K562 (cell line): ENCODE measurements at regions not wholly inside any gene's neighbourhood (a gene's known extent, or its start where the extent isn't known, plus 50 kb on each side); places are given as distances from the start of the nearest gene placed in this dataset.

Experiments used
- ATAC-seq: fragments of 200-7000 bp; cut with Tn5 transposase; 3 replicates; pipeline ENCODE4 v1.9.1; 2020; ENCODE audit warnings: moderate library complexity
- BruUV-seq: library from RNA; stranded (reverse); fragments of 400-500 nt; replicated peaks from 2 replicates; lab custom pipeline; 2021; lab: Mats Ljungman, UMichigan
- CTCF ChIA-PET: fragments of 300-600 bp; formaldehyde crosslinking; extraction: SDS; loops from one replicate; lab custom pipeline; 2021; ENCODE audit warnings: low intra/inter-chr PET ratio; lab: Yijun Ruan, JAX
- POLR2A ChIA-PET: fragments of 300-600, 350-650 bp; sonication (Branson Sonifier 250); formaldehyde crosslinking; extraction: SDS; loops from one replicate; lab custom pipeline; 2021; ENCODE audit warnings: antibody characterized with exemption, inconsistent platforms; lab: Yijun Ruan, JAX
- DNase-seq, 4 experiments: peaks; one replicate each; pipeline versions ENCODE4 v3.0.0 to v3.0.0-alpha.2; 2011 to 2018; ENCODE audit warnings: low spot score in 3 of 4, mixed read lengths in 3 of 4; ENCODE audit errors: extremely low read depth in 1 of 4
- FAIRE-seq: peaks from 2 replicates; lab custom pipeline; 2011; peaks lifted over from hg19 to GRCh38; lab: Jason Lieb, UNC
- H2AFZ ChIP-seq: 2 replicates; pipeline ENCODE4 v1.6.0; 2011; ENCODE audit warnings: low read depth, low read length, control low read depth, inconsistent platforms
- H3K27ac ChIP-seq: fragments of 200-600 bp; 3 replicates; pipeline ENCODE4 v1.8.0; 2011; ENCODE audit warnings: low read depth, mild to moderate bottlenecking, control low read depth, inconsistent platforms, low read length, moderate library complexity, mixed read lengths; ENCODE audit errors: extremely low read depth
- H3K27me3 ChIP-seq, 2 experiments: fragments of 300-600 bp in 1 of 2; 2 replicates in 1 of 2; 3 replicates in 1 of 2; pipeline versions ENCODE4 v1.6.0 to v1.8.0; 2011; ENCODE audit warnings: inconsistent platforms in 2 of 2, low read length in 2 of 2, mild to moderate bottlenecking in 1 of 2, mixed read lengths in 1 of 2, moderate library complexity in 1 of 2; ENCODE audit not compliant: control insufficient read depth in 2 of 2, insufficient read depth in 2 of 2
- H3K36me3 ChIP-seq: fragments of 300-600 bp; 3 replicates; pipeline ENCODE4 v1.8.0; 2011; ENCODE audit warnings: mild to moderate bottlenecking, low read length, inconsistent platforms; ENCODE audit not compliant: control insufficient read depth, insufficient read depth
- H3K4me1 ChIP-seq, 2 experiments: fragments of 200-600 bp in 1 of 2; replicated peaks in 1 of 2; 2 replicates in 1 of 2; 3 replicates in 1 of 2; pipeline versions ENCODE4 v1.5.1 to v1.8.0; 2011; ENCODE audit warnings: inconsistent platforms in 2 of 2, low read length in 2 of 2, mild to moderate bottlenecking in 1 of 2, mixed read lengths in 1 of 2, moderate library complexity in 1 of 2; ENCODE audit not compliant: control insufficient read depth in 2 of 2, insufficient read depth in 2 of 2
- H3K4me2 ChIP-seq: 2 replicates; pipeline ENCODE4 v1.6.1; 2011; ENCODE audit warnings: low read length, control low read depth, inconsistent platforms, mixed read lengths; ENCODE audit not compliant: insufficient read depth
- H3K4me3 ChIP-seq: fragments of 200-600 bp; sonication (generic), shearing (Covaris generic); 2 replicates; pipeline ENCODE4 v1.5.1; 2016; ENCODE audit warnings: control low read depth, inconsistent platforms
- H3K79me2 ChIP-seq: fragments of 200-600 bp; 3 replicates; pipeline ENCODE4 v1.8.0; 2011; ENCODE audit warnings: low read length, inconsistent platforms; ENCODE audit not compliant: control insufficient read depth, insufficient read depth
- H3K9ac ChIP-seq, 2 experiments: 2 replicates each; pipeline versions ENCODE4 v1.6.0 to v1.6.1; 2011; ENCODE audit warnings: low read depth in 2 of 2, low read length in 2 of 2, control low read depth in 1 of 2, inconsistent platforms in 1 of 2, mild to moderate bottlenecking in 1 of 2, mixed read lengths in 1 of 2; ENCODE audit not compliant: insufficient read depth in 1 of 2
- H3K9me1 ChIP-seq: one replicate; pipeline ENCODE4 v1.6.0; 2011; ENCODE audit warnings: inconsistent platforms, mild to moderate bottlenecking, low read length, moderate library complexity; ENCODE audit not compliant: control insufficient read depth, insufficient read depth
- H3K9me3 ChIP-seq: replicated peaks from 2 replicates; pipeline ENCODE4 v1.5.1; 2011; ENCODE audit warnings: low read depth, low read length, inconsistent platforms; ENCODE audit not compliant: control insufficient read depth, insufficient read depth
- H4K20me1 ChIP-seq: replicated peaks from 2 replicates; pipeline ENCODE4 v1.6.1; 2011; ENCODE audit warnings: low read length, inconsistent platforms, mixed read lengths; ENCODE audit not compliant: control insufficient read depth, insufficient read depth
- BACH1 ChIP-seq: fragments of 200-800 bp; sonication (Bioruptor generic); IDR thresholded peaks from 2 replicates; pipeline ENCODE4 v1.6.1; 2016; ENCODE audit warnings: missing genetic modification characterization, missing compliant biosample characterization
- FOXM1 ChIP-seq, 2 experiments: fragments of 450-650 bp in 1 of 2; sonication (generic) in 1 of 2; formaldehyde crosslinking in 1 of 2; IDR thresholded peaks; 2 replicates each; pipeline versions ENCODE4 v1.6.1 to v1.9.0; 2017 to 2022; ENCODE audit warnings: low read depth in 2 of 2, mild to moderate bottlenecking in 2 of 2, missing genetic modification reagents in 1 of 2, moderate library complexity in 1 of 2
- GABPA ChIP-seq: fragments of 200-800 bp; sonication (Bioruptor generic); conservative IDR thresholded peaks from 2 replicates; pipeline ENCODE4 v1.6.1; 2016; ENCODE audit warnings: low read depth, missing genetic modification characterization, missing compliant biosample characterization
- GTF2E2 ChIP-seq: fragments of 200-800 bp; sonication (Bioruptor generic); IDR thresholded peaks from 2 replicates; pipeline ENCODE4 v1.6.1; 2016; ENCODE audit warnings: missing genetic modification characterization, missing compliant biosample characterization
- HLTF ChIP-seq: fragments of 450-650 bp; IDR thresholded peaks from 2 replicates; pipeline ENCODE4 v1.6.1; 2016
- JUNB ChIP-seq: fragments of 450-650 bp; formaldehyde crosslinking; conservative IDR thresholded peaks from 2 replicates; pipeline ENCODE4 v1.4.0; 2020; ENCODE audit warnings: mild to moderate bottlenecking
- LCOR ChIP-seq: sonication (generic); formaldehyde crosslinking; IDR thresholded peaks from 2 replicates; pipeline ENCODE4 v1.8.0; 2022; ENCODE audit warnings: mild to moderate bottlenecking, missing genetic modification reagents
- MBD2 ChIP-seq: sonication (generic); IDR thresholded peaks from 2 replicates; pipeline ENCODE4 v1.6.1; 2016; ENCODE audit warnings: low read depth, borderline replicate concordance
- NR2C1 ChIP-seq, 2 experiments: fragments of 450-650 bp; IDR thresholded peaks; 2 replicates each; pipeline ENCODE4 v1.6.1; 2017; ENCODE audit warnings: mild to moderate bottlenecking in 2 of 2, antibody characterized with exemption in 1 of 2, inconsistent platforms in 1 of 2, missing compliant biosample characterization in 1 of 2, missing genetic modification characterization in 1 of 2
- POLR2H ChIP-seq: IDR thresholded peaks from 2 replicates; pipeline ENCODE4 v1.6.1; 2016; ENCODE audit warnings: missing genetic modification characterization, low read depth, mild to moderate bottlenecking, control low read depth, missing compliant biosample characterization, moderate library complexity
- RNF2 ChIP-seq: sonication (generic); IDR thresholded peaks from 2 replicates; pipeline ENCODE4 v1.6.1; 2016
- SAFB ChIP-seq: fragments of 200-400 bp; formaldehyde crosslinking; IDR thresholded peaks from 2 replicates; pipeline ENCODE4 v1.6.1; 2017; ENCODE audit warnings: low read depth, low read length, borderline replicate concordance
- SLC30A9 ChIP-seq: fragments of 250-450 bp; sonication (Bioruptor Pico); IDR thresholded peaks from 2 replicates; pipeline ENCODE4 v1.8.0; 2022; ENCODE audit warnings: mild to moderate bottlenecking, moderate library complexity
- SMAD3 ChIP-seq: fragments of 450-650 bp; formaldehyde crosslinking; conservative IDR thresholded peaks from 2 replicates; pipeline ENCODE4 v1.4.0; 2020; ENCODE audit warnings: mild to moderate bottlenecking
- TEAD2 ChIP-seq: fragments of 450-650 bp; IDR thresholded peaks from 2 replicates; pipeline ENCODE4 v1.6.1; 2016; ENCODE audit warnings: missing genetic modification characterization, control low read depth, missing compliant biosample characterization
- ZNF76 ChIP-seq: fragments of 250-450 bp; sonication (Bioruptor Pico); IDR thresholded peaks from 2 replicates; pipeline ENCODE4 v1.4.0; 2020; ENCODE audit warnings: mild to moderate bottlenecking, moderate library complexity, borderline replicate concordance
- WGBS: fragments of 100-300 bp; shearing (Covaris generic); methylation state at CpG from one replicate; pipeline ENCODE4 v1.1.6; 2016; ENCODE audit warnings: low coverage, mixed read lengths; ENCODE audit not compliant: insufficient coverage; ENCODE audit errors: missing lambda C conversion rate; 5-methylcytosine and 5-hydroxymethylcytosine counted together
- in situ Hi-C: fragments of 300-500 bp; cut with MboI; formaldehyde crosslinking; loops from 4 replicates; pipeline ENCODE4 v1.15.0; 2018; ENCODE audit warnings: inconsistent platforms, mixed read lengths
- intact Hi-C: fragments of 100-400 bp; cut with micrococcal nuclease; formaldehyde crosslinking; loops from 2 replicates; pipeline ENCODE4 v1.14.2; 2022
- TF ChIP-seq, protein P1 (sequence below): sonication (generic); formaldehyde crosslinking; IDR thresholded peaks from 2 replicates; pipeline ENCODE4 v1.9.0; 2022; ENCODE audit warnings: mild to moderate bottlenecking, missing genetic modification reagents
- TF ChIP-seq, protein P2 (sequence below): fragments of 450-650 bp; IDR thresholded peaks from one replicate; pipeline ENCODE4 v1.6.1; 2018; ENCODE audit warnings: mild to moderate bottlenecking, moderate library complexity; ENCODE audit not compliant: partially characterized antibody

DNA sequence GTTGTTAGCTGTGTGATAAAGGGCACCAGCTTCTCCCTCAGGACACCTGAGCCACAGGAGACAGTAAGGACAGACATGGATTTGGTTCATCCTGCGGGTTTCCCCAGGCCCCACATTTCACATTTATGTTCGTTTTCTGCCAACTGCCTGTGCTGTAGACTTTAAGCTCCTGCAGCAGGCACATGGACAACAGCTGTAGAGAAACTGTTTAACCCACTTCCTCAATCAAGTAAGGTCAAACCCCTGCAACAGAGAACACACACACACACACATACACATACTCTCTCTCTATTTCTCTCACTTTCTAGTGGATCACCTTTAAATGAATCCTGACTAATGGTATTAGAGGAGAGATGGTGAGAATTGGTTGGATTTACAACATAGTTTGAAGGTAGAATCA, 90.7 kb downstream of the C11orf87 start:
- no peaks in the 10 kb centered on the region for H3K36me3 ChIP-seq
- no peak overlapping the region for H3K9ac ChIP-seq
- no peaks in the 10 kb centered on the region for H3K27me3 ChIP-seq
- H2AFZ ChIP-seq, result no peak overlapping the region
- no peaks in the 10 kb centered on the region for H3K9me1 ChIP-seq
- no peaks in the 10 kb centered on the region for H3K4me1 ChIP-seq
- TF ChIP-seq ZNF76 (no peak), GABPA (tag) (no peak), SMAD3 (CRISPR knock-in tag) (no peak), NR2C1 (IDR thresholded peaks at IDR 0.05) (no peak), NR2C1 (tag; IDR thresholded peaks at IDR 0.05) (no peak), SAFB (no peak), MBD2 (no peak), GTF2E2 (no peak), FOXM1 (IDR thresholded peaks at IDR 0.05; ENCODE audit: low read depth) (no peak), FOXM1 (CRISPR knock-in tag; IDR thresholded peaks at IDR 0.05; ENCODE audit: low read depth) (no peak), HLTF (no peak), BACH1 (no peak), TEAD2 (tag) (no peak), SLC30A9 (CRISPR knock-in tag) (no peak), POLR2H (tag) (no peak), RNF2 (no peak), JUNB (CRISPR knock-in tag) (no peak), LCOR (CRISPR knock-in tag) (no peak)
- TF ChIP-seq, protein P1, sequence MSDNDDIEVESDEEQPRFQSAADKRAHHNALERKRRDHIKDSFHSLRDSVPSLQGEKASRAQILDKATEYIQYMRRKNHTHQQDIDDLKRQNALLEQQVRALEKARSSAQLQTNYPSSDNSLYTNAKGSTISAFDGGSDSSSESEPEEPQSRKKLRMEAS (CRISPR knock-in tag), result no peak
- TF ChIP-seq, protein P2, sequence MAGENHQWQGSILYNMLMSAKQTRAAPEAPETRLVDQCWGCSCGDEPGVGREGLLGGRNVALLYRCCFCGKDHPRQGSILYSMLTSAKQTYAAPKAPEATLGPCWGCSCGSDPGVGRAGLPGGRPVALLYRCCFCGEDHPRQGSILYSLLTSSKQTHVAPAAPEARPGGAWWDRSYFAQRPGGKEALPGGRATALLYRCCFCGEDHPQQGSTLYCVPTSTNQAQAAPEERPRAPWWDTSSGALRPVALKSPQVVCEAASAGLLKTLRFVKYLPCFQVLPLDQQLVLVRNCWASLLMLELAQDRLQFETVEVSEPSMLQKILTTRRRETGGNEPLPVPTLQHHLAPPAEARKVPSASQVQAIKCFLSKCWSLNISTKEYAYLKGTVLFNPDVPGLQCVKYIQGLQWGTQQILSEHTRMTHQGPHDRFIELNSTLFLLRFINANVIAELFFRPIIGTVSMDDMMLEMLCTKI, result no peak
- BruUV-seq, result no TSS peak
- POLR2A ChIA-PET, result no interaction called here
- FAIRE-seq (no peak), ATAC-seq (no peak), DNase-seq (no peak)
- no peaks in the 10 kb centered on the region for H3K79me2 ChIP-seq
- 0% methylated on average over 2 of the region's 2 CpGs for WGBS
- H4K20me1 ChIP-seq, result no peaks in the 10 kb centered on the region
- intact Hi-C loops (no loop called here), in situ Hi-C loops (no loop called here)
- no peak overlapping the region for H3K27ac ChIP-seq
- 0 out of 2 replicates have a peak, but pooled peaks cover 1% of the 10 kb centered on the region for H3K9me3 ChIP-seq
- CTCF ChIA-PET, result no interaction called here
- H3K4me3 ChIP-seq, result no peak overlapping the region
- no peak overlapping the region for H3K4me2 ChIP-seq
